Uterus (tissue), 2 donors: ENCODE measurements at regions not wholly inside any gene's neighbourhood (a gene's known extent, or its start where the extent isn't known, plus 50 kb on each side); places are given as distances from the start of the nearest gene placed in this dataset.

Source experiments
- POLR2A ChIP-seq, 2 donors: fragments of 450-650 bp; IDR thresholded peaks; one replicate each; pipeline ENCODE4 v1.6.1; 2016; ENCODE audit warnings: antibody characterized with exemption in 2 of 2, mild to moderate bottlenecking in 1 of 2, moderate library complexity in 1 of 2
- TF ChIP-seq, protein P1 (sequence below), 4 experiments: fragments of 200-600 bp in 2 of 4; fragments of 450-650 bp in 2 of 4; sonication (generic) in 2 of 4; IDR thresholded peaks; one replicate each; pipeline ENCODE4 v1.5.1; 2016 to 2019; ENCODE audit warnings: antibody characterized with exemption in 4 of 4, mild to moderate bottlenecking in 2 of 4, moderate library complexity in 1 of 4

DNA sequence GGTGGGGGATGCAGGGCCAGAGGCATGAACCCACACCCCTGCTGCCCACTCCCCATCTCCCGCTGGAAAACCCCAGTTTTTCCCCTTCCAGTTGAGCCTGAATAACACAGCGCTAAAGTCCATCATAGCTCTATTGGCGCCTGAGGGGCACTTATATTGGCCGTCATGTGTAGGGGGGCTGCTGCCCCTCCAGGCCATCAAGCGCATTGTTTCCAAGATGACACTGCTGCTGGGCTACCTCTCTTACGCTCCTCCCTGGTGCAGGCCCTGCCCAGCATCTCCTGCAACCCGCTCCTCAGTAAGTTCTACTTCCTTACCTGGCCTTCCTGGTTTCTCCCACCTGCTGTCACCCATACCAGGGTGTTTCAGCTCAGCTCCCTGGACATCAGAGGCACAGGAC is 205.0 kb upstream of the RPL34 start:
- TF ChIP-seq, protein P1, sequence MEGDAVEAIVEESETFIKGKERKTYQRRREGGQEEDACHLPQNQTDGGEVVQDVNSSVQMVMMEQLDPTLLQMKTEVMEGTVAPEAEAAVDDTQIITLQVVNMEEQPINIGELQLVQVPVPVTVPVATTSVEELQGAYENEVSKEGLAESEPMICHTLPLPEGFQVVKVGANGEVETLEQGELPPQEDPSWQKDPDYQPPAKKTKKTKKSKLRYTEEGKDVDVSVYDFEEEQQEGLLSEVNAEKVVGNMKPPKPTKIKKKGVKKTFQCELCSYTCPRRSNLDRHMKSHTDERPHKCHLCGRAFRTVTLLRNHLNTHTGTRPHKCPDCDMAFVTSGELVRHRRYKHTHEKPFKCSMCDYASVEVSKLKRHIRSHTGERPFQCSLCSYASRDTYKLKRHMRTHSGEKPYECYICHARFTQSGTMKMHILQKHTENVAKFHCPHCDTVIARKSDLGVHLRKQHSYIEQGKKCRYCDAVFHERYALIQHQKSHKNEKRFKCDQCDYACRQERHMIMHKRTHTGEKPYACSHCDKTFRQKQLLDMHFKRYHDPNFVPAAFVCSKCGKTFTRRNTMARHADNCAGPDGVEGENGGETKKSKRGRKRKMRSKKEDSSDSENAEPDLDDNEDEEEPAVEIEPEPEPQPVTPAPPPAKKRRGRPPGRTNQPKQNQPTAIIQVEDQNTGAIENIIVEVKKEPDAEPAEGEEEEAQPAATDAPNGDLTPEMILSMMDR (IDR thresholded peaks at IDR 0.05): no peak
- no peak for TF ChIP-seq POLR2A (IDR thresholded peaks at IDR 0.05)
